ENCODE measurements at regions not wholly inside any gene's neighbourhood (a gene's known extent, or its start where the extent isn't known, plus 50 kb on each side); places are given as distances from the start of the nearest gene placed in this dataset.

DNA sequence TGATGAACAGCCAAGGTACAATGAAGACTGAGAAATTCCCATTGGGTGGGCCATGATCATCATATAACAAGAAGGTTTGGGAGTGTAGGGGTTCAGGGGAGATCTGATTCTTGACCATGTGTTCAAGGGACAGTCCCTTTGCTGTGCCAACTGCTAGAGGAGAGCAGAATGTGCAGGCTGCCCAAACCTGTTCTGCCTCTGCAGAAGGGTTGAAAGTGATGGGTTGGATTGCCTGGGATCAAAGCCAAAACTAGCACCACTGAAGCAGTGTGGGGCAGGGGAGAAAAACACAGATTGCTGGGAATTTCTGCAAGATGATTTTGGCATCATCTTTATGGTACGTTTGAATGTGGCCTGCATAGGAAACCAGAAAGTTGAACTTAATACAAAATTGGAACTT is 303.9 kb downstream of the OTUD1 start:
- no peak for TF ChIP-seq POLR2A (IDR thresholded peaks at IDR 0.05; ENCODE audit: control extremely low read depth in 1 of 2, low read depth in 2 of 2, low read length in 2 of 2)
- TF ChIP-seq, protein P1, sequence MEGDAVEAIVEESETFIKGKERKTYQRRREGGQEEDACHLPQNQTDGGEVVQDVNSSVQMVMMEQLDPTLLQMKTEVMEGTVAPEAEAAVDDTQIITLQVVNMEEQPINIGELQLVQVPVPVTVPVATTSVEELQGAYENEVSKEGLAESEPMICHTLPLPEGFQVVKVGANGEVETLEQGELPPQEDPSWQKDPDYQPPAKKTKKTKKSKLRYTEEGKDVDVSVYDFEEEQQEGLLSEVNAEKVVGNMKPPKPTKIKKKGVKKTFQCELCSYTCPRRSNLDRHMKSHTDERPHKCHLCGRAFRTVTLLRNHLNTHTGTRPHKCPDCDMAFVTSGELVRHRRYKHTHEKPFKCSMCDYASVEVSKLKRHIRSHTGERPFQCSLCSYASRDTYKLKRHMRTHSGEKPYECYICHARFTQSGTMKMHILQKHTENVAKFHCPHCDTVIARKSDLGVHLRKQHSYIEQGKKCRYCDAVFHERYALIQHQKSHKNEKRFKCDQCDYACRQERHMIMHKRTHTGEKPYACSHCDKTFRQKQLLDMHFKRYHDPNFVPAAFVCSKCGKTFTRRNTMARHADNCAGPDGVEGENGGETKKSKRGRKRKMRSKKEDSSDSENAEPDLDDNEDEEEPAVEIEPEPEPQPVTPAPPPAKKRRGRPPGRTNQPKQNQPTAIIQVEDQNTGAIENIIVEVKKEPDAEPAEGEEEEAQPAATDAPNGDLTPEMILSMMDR (IDR thresholded peaks at IDR 0.05; ENCODE audit: control extremely low read depth in 1 of 3, insufficient read depth in 1 of 3, low read depth in 1 of 3, low read length in 3 of 3) = no peak
- no peak for TF ChIP-seq ZNF274 (IDR thresholded peaks at IDR 0.05; ENCODE audit: borderline replicate concordance, extremely low read depth, low read length)
- TF ChIP-seq, protein P2, sequence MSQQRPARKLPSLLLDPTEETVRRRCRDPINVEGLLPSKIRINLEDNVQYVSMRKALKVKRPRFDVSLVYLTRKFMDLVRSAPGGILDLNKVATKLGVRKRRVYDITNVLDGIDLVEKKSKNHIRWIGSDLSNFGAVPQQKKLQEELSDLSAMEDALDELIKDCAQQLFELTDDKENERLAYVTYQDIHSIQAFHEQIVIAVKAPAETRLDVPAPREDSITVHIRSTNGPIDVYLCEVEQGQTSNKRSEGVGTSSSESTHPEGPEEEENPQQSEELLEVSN (IDR thresholded peaks at IDR 0.05) = no peak
- TF ChIP-seq, protein P3, sequence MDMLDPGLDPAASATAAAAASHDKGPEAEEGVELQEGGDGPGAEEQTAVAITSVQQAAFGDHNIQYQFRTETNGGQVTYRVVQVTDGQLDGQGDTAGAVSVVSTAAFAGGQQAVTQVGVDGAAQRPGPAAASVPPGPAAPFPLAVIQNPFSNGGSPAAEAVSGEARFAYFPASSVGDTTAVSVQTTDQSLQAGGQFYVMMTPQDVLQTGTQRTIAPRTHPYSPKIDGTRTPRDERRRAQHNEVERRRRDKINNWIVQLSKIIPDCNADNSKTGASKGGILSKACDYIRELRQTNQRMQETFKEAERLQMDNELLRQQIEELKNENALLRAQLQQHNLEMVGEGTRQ (IDR thresholded peaks at IDR 0.05; ENCODE audit: low read length) = no peak
- TF ChIP-seq, protein P4, sequence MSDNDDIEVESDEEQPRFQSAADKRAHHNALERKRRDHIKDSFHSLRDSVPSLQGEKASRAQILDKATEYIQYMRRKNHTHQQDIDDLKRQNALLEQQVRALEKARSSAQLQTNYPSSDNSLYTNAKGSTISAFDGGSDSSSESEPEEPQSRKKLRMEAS (IDR thresholded peaks at IDR 0.05) = no peak
